Endothelial cell of umbilical vein (primary cell): ENCODE measurements at regions not wholly inside any gene's neighbourhood (a gene's known extent, or its start where the extent isn't known, plus 50 kb on each side); places are given as distances from the start of the nearest gene placed in this dataset.

Experiments used
- MYC ChIP-seq: IDR thresholded peaks from one replicate; pipeline ENCODE4 v1.6.1; 2011; ENCODE audit warnings: mild to moderate bottlenecking, low read depth, low read length
- TF ChIP-seq, protein P1 (sequence below), 2 donors: IDR thresholded peaks; 1 replicate in 1 of 2; 2 replicates in 1 of 2; pipeline ENCODE4 v1.5.1; 2011; ENCODE audit warnings: low read length in 2 of 2, mild to moderate bottlenecking in 2 of 2, moderate library complexity in 2 of 2, control low read depth in 1 of 2, inconsistent platforms in 1 of 2, low read depth in 1 of 2; ENCODE audit not compliant: insufficient read depth in 1 of 2; ENCODE audit errors: extremely low read depth in 1 of 2

DNA sequence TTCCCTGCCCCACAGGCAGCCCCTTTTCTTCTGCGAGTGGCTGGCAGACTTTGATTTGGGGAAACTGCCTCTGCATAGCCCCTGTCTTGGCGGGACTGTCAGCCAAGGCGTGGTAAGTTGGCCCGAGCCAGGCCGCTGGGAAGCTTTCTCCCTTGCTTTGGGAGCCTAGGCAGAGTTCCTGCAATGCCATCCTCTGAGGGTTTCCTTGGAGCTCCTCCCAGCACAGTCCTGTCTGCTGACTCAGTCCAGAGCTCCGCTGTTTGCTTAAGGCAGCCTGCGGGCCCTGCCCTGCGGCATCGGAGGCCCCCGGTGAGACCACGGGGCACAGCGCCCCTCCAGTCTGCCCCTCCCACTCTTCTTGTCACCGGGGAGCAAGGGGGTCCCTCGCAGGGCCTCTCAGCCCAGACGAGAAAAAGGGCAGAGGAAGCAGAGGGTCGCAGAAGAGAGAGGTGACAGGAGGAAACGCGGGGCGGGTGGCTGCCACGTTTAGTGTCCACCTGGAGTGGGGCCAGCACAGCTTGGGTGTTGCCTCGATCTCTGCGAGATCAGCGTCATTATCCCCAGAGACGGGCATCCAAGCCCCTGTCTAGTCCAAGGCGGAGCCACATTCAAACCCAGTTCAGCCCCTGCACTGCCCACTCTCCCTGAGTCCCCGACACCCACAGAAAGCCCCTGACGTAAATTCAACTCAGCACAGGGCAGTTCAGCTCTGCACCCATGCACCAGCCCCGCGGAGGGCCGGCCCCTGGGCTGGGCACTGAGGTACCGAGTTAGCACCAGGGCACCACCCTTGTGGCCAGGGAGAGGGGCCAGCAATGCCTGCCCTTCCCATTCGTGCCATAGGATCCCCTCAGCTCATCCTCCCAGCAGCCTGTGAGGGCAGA lies 59.0 kb upstream of the CHST15 start:
- TF ChIP-seq, protein P1, sequence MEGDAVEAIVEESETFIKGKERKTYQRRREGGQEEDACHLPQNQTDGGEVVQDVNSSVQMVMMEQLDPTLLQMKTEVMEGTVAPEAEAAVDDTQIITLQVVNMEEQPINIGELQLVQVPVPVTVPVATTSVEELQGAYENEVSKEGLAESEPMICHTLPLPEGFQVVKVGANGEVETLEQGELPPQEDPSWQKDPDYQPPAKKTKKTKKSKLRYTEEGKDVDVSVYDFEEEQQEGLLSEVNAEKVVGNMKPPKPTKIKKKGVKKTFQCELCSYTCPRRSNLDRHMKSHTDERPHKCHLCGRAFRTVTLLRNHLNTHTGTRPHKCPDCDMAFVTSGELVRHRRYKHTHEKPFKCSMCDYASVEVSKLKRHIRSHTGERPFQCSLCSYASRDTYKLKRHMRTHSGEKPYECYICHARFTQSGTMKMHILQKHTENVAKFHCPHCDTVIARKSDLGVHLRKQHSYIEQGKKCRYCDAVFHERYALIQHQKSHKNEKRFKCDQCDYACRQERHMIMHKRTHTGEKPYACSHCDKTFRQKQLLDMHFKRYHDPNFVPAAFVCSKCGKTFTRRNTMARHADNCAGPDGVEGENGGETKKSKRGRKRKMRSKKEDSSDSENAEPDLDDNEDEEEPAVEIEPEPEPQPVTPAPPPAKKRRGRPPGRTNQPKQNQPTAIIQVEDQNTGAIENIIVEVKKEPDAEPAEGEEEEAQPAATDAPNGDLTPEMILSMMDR (IDR thresholded peaks at IDR 0.05; ENCODE audit: extremely low read depth in 1 of 2, insufficient read depth in 1 of 2, low read depth in 1 of 2, low read length in 2 of 2), result no peak
- TF ChIP-seq MYC, result no peak
